ENCODE measurements at regions not wholly inside any gene's neighbourhood (a gene's known extent, or its start where the extent isn't known, plus 50 kb on each side); places are given as distances from the start of the nearest gene placed in this dataset.

DNA sequence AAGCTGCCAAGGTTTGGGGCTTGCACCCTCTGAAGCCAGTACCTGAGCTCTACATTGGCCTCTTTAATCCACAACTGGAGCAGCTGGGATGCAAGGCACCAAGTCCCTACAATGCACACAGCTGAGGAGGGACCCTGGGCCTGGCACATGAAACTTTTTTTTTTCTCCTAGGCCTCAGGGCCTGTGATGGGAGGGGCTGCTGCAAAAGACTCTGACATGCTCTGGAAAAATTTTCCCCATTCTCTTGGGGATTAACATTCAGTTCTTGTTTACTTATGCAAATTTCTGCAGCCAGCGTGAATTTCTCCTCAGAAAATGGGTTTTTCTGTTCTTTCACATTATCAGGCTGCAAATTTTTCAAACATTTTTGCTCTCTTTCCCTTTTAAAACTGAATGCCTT, 1072.2 kb downstream of the BRINP3 start:
- H3K27me3 Mint-ChIP-seq (ENCODE audit: low read depth): no peaks in the 10 kb centered on the region

DNA sequence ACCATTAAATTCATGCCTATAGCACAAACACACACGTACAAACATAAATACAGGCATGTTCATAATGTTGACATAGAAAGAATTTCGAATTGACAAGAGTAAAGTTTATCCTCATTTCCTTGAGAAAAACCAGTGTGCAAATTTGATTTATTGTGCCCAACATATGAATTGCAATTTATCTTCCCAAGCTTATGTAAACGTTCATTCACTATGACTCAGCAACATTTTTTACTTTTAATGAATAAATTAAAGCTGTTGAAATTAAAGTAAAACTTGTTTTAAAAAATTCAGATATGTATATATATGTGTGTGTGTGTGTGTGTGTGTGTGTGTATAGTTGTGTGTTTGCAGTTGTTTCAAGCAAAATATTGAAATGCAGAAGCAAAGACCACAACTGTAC, 1067.9 kb downstream of the BRINP3 start:
- no peak overlapping the region for H3K27ac Mint-ChIP-seq (ENCODE audit: unreplicated experiment)
- TF ChIP-seq, protein P1, sequence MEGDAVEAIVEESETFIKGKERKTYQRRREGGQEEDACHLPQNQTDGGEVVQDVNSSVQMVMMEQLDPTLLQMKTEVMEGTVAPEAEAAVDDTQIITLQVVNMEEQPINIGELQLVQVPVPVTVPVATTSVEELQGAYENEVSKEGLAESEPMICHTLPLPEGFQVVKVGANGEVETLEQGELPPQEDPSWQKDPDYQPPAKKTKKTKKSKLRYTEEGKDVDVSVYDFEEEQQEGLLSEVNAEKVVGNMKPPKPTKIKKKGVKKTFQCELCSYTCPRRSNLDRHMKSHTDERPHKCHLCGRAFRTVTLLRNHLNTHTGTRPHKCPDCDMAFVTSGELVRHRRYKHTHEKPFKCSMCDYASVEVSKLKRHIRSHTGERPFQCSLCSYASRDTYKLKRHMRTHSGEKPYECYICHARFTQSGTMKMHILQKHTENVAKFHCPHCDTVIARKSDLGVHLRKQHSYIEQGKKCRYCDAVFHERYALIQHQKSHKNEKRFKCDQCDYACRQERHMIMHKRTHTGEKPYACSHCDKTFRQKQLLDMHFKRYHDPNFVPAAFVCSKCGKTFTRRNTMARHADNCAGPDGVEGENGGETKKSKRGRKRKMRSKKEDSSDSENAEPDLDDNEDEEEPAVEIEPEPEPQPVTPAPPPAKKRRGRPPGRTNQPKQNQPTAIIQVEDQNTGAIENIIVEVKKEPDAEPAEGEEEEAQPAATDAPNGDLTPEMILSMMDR (IDR thresholded peaks at IDR 0.05): no peak
- H3K4me3 Mint-ChIP-seq (ENCODE audit: unreplicated experiment): no peak overlapping the region
- H3K36me3 Mint-ChIP-seq (ENCODE audit: low read depth): no peaks in the 10 kb centered on the region
- H3K27me3 Mint-ChIP-seq (ENCODE audit: low read depth): no peaks in the 10 kb centered on the region
- H3K9me3 Mint-ChIP-seq (ENCODE audit: low read depth): peaks cover 4% of the 10 kb centered on the region
- peaks cover 5% of the 10 kb centered on the region for H3K4me1 Mint-ChIP-seq (ENCODE audit: low read depth)
- no peak for DNase-seq (ENCODE audit: low spot score)

More for the DNA sequence above, 1072.2 kb downstream of the BRINP3 start:
- DNase-seq (ENCODE audit: low spot score): no peak
- H3K4me3 Mint-ChIP-seq (ENCODE audit: unreplicated experiment): no peak overlapping the region
- TF ChIP-seq, protein P1 (IDR thresholded peaks at IDR 0.05): no peak
- no peaks in the 10 kb centered on the region for H3K36me3 Mint-ChIP-seq (ENCODE audit: low read depth)
- peaks cover 3% of the 10 kb centered on the region for H3K9me3 Mint-ChIP-seq (ENCODE audit: low read depth)
- no peak overlapping the region for H3K27ac Mint-ChIP-seq (ENCODE audit: unreplicated experiment)
- peaks cover 5% of the 10 kb centered on the region for H3K4me1 Mint-ChIP-seq (ENCODE audit: low read depth)

DNA sequence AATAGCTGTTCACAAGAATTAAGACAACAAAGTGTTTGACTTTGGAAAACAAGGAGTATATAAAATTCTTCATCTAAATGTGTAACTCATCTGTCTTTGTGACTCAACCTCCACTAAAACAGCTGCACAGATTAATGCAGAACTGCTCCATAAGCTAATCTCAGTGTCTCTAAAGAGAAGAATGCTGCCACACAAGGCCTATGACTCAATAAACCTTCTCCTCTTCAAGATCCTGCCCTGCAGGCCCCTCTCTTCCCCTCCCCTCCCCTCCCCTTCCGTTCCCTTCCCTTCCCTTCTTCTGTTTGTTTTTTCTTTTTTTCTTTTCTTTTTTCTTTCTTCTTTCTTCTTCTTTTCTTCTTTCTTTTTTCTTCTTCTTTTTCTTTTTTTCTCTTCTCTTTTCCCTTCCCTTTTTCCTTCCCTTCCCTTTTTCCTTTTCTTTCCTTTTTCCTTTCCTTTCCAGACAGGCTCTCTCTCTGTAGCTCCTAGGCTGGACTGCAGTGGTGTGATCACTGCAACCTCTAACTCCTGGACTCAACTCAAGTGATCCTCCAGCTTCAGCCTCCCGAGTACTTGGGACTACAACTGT, 1052.8 kb downstream of the BRINP3 start:
- no peaks in the 10 kb centered on the region for H3K36me3 Mint-ChIP-seq (ENCODE audit: low read depth)
- H3K27ac Mint-ChIP-seq (ENCODE audit: unreplicated experiment): no peak overlapping the region
- no peak overlapping the region for H3K4me3 Mint-ChIP-seq (ENCODE audit: unreplicated experiment)
- DNase-seq (ENCODE audit: low spot score): no peak
- no peaks in the 10 kb centered on the region for H3K9me3 Mint-ChIP-seq (ENCODE audit: low read depth)
- TF ChIP-seq, protein P1 (IDR thresholded peaks at IDR 0.05): no peak
- H3K27me3 Mint-ChIP-seq (ENCODE audit: low read depth): no peaks in the 10 kb centered on the region
- H3K4me1 Mint-ChIP-seq (ENCODE audit: low read depth): no peaks in the 10 kb centered on the region

DNA sequence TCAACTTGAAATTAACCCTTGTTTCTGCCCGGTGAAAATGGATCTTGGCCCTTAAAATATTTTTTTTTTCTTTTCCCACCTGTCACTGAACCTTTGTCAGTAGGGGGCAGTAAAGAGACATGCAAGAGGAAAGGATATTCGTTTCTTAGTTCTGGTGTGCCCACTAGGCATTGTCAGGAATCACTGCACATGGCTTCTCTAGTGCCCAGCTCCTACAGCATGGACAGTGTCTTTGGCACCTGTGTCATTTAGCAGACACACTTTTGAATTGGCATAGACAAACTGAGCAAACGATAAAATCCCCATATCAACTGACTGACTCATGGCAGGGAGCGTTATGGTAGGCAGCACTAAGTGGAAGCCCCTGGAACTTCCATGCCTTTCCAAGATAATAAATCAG, 1048.1 kb downstream of the BRINP3 start:
- TF ChIP-seq, protein P1 (IDR thresholded peaks at IDR 0.05): peak; percentile 74
- H3K27ac Mint-ChIP-seq (ENCODE audit: unreplicated experiment): no peak overlapping the region
- peaks cover under 1% of the 10 kb centered on the region for H3K36me3 Mint-ChIP-seq (ENCODE audit: low read depth)
- H3K9me3 Mint-ChIP-seq (ENCODE audit: low read depth): peaks cover under 1% of the 10 kb centered on the region
- no peaks in the 10 kb centered on the region for H3K27me3 Mint-ChIP-seq (ENCODE audit: low read depth)
- no peak for DNase-seq (ENCODE audit: low spot score)
- peaks cover under 1% of the 10 kb centered on the region for H3K4me1 Mint-ChIP-seq (ENCODE audit: low read depth)
- no peak overlapping the region for H3K4me3 Mint-ChIP-seq (ENCODE audit: unreplicated experiment)

DNA sequence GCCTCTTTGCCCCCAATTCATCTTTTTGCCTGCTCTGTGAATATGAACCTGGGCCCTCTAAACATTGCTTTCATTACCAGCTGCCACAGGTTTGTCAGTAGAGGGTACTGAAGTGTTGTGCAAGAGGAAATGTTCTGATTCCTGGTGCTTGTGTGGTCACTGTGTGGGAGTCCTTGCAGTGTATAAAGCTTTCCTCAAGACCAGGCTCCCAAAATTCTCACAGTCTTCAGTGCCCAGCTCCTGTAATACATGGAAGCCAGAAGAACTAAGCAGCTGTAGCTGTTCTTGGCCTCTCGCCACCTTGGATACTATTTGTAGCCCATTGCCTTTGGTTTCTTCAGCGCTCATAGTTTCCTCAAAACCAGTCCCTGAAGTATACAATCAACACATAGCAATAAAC, 1046.2 kb downstream of the BRINP3 start:
- DNase-seq (ENCODE audit: low spot score): no peak

More for the DNA sequence above, 1046.2 kb downstream of the BRINP3 start:
- TF ChIP-seq, protein P1 (IDR thresholded peaks at IDR 0.05): no peak
- peaks cover 2% of the 10 kb centered on the region for H3K9me3 Mint-ChIP-seq (ENCODE audit: low read depth)
- no peaks in the 10 kb centered on the region for H3K27me3 Mint-ChIP-seq (ENCODE audit: low read depth)
- no peak overlapping the region for H3K4me3 Mint-ChIP-seq (ENCODE audit: unreplicated experiment)
- peaks cover 3% of the 10 kb centered on the region for H3K4me1 Mint-ChIP-seq (ENCODE audit: low read depth)
- no peak overlapping the region for H3K27ac Mint-ChIP-seq (ENCODE audit: unreplicated experiment)
- peaks cover 2% of the 10 kb centered on the region for H3K36me3 Mint-ChIP-seq (ENCODE audit: low read depth)

Measured in chondrocyte (in vitro differentiated cells).